HG03432 (cell line): ENCODE measurements at regions not wholly inside any gene's neighbourhood (a gene's known extent, or its start where the extent isn't known, plus 50 kb on each side); places are given as distances from the start of the nearest gene placed in this dataset.
"Not testable (repeated sequence)": the region's sequence is repeated elsewhere in the genome, so short reads cannot be mapped to it uniquely, and the experiment has no call there.

Source experiments
- ATAC-seq: cut with Tn5 transposase; IDR thresholded peaks from one replicate; pipeline ENCODE4 v1.9.1; 2021; ENCODE audit warnings: mild to moderate bottlenecking, moderate library complexity; ENCODE audit not compliant: unreplicated experiment

- no peak for ATAC-seq
Observed at GRCh38 chr1:169044971-169045370, 61.5 kb upstream of the ATP1B1 start.

GRCh38 chr1:169046671-169047070, 59.8 kb upstream of the ATP1B1 start:
- no peak for ATAC-seq

GRCh38 chr1:169047074-169047473, 59.4 kb upstream of the ATP1B1 start:
- no peak for ATAC-seq

GRCh38 chr1:169048043-169048442, 58.4 kb upstream of the ATP1B1 start:
- no peak for ATAC-seq

- ATAC-seq: no peak
Observed at GRCh38 chr1:169049258-169049938, 57.1 kb upstream of the ATP1B1 start.

- no peak for ATAC-seq
Observed at GRCh38 chr1:169051171-169051570, 55.3 kb upstream of the ATP1B1 start.

- not testable (repeated sequence) for ATAC-seq
Observed at GRCh38 chr1:169052171-169052570, 54.3 kb upstream of the ATP1B1 start.

GRCh38 chr1:169052727-169053126, 53.8 kb upstream of the ATP1B1 start:
- no peak for ATAC-seq

GRCh38 chr1:169053196-169053595, 53.3 kb upstream of the ATP1B1 start:
- ATAC-seq: no peak
